ENCODE measurements at regions not wholly inside any gene's neighbourhood (a gene's known extent, or its start where the extent isn't known, plus 50 kb on each side); places are given as distances from the start of the nearest gene placed in this dataset.

DNA sequence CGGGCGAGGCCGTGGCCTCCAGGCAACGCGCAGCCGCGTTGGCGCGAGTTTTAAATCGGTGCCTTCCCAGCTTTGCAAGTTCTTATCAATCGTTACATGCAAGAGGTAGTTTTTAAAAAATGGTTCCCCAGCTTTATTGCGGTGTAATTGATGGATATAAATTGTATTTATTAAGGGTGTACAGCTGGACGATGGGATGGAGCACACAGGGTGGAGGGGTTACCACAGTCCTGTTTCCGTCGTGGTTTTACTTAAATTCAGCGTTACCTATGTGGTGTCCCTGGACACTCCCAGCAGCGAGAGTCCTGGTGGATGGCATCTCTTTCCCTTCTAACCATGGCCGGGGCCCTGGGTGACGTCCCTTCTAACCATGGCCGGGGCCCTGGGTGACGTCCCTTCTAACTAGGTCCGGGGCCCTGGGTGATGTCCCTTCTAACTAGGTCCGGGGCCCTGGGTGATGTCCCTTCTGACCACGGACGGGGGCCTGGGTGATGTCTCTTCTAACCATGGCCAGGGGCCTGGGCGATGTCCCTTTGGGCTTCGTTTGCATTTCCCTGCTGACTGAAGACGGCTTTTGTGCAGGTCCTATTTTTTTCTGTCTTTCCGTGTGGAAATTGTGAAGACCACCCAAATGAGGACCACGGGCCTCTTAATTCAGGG, 97.9 kb downstream of the TNFAIP2 start:
- Histone ChIP-seq H3K27me3 (ENCODE audit: control insufficient read depth, insufficient read depth, low read length, poor library complexity, severe bottlenecking) (peaks cover 39% of the 10 kb centered on the region), H3K9me3 (ENCODE audit: control insufficient read depth, low read length) (no peaks in the 10 kb centered on the region), H3K4me3 (ENCODE audit: insufficient read depth, low read depth, low read length) (peak overlapping the region; percentile 35), H3K4me1 (ENCODE audit: control insufficient read depth, insufficient read depth, low read length) (no peaks in the 10 kb centered on the region), H3K27ac (ENCODE audit: insufficient read depth, low read depth, low read length, poor library complexity, severe bottlenecking) (no peak overlapping the region), H3K36me3 (ENCODE audit: control insufficient read depth, insufficient read depth, low read length) (no peaks in the 10 kb centered on the region)
- 65 to 67% methylated on average over 30 of the region's 30 CpGs for WGBS, 2 experiments

DNA sequence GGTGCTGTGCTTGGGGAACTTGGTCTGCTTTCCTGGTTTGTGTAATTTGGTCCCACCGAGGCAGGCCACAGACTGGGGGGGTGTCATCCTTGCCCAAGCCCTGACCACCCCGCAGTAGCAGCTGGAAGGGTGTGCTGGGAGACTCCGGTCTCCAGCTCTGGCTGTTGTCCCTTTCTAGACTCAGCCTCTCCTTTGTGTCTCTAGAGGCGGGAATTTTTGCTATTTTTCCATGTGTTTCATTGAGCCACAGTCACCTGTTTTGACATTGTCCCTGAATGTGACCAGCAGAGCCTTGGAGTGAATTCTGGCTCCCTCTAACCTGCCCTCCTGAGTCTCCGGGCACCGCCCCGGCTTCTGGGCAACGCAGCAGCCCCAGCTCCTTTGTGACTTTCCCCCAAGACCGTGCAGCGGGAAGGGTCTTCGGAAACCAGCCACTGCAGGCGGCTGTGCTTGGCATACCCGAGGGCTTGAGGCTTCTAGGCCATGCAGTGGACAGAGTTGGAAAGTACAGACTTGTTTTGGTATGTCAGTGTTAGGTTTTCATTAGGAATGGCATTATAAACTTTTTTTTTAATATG, 98.6 kb downstream of the TNFAIP2 start:
- H3K27ac ChIP-seq (ENCODE audit: insufficient read depth, low read depth, low read length, poor library complexity, severe bottlenecking): no peak overlapping the region
- H3K36me3 ChIP-seq (ENCODE audit: control insufficient read depth, insufficient read depth, low read length): no peaks in the 10 kb centered on the region
- no peak overlapping the region for H3K4me3 ChIP-seq (ENCODE audit: insufficient read depth, low read depth, low read length)
- WGBS, 2 experiments: 92 to 94% methylated on average over 13 of the region's 13 CpGs
- H3K4me1 ChIP-seq (ENCODE audit: control insufficient read depth, insufficient read depth, low read length): no peaks in the 10 kb centered on the region
- no peaks in the 10 kb centered on the region for H3K9me3 ChIP-seq (ENCODE audit: control insufficient read depth, low read length)
- peaks cover 39% of the 10 kb centered on the region for H3K27me3 ChIP-seq (ENCODE audit: control insufficient read depth, insufficient read depth, low read length, poor library complexity, severe bottlenecking)

DNA sequence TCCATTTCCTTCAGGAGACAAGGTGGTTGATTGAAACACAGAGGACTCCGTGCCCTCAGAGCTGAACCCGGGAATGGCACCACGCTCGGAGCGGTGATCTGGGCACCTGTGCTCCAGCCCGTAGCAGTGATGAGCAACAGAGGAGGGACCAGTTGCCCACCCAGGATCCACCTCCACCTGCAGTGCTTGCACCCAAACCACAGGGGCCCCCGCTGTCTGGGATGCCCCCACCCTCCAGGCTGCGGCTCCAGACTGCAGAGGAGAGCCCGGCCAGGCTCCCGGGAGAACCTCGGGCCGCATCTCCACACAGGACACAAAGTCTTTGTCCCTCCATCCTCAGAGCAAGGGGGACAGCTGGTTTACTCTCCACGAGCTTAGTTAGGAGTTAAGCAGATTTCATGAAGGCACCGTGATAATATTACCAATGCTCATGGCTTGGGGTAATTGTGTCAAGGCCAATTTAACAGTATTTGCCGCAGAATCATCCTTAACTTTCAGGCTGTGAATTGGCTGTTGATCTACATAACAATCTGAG, 100.6 kb downstream of the TNFAIP2 start:
- peaks cover 38% of the 10 kb centered on the region for H3K27me3 ChIP-seq (ENCODE audit: control insufficient read depth, insufficient read depth, low read length, poor library complexity, severe bottlenecking)
- WGBS, 2 experiments: 92% methylated on average over 15 of the region's 15 CpGs

DNA sequence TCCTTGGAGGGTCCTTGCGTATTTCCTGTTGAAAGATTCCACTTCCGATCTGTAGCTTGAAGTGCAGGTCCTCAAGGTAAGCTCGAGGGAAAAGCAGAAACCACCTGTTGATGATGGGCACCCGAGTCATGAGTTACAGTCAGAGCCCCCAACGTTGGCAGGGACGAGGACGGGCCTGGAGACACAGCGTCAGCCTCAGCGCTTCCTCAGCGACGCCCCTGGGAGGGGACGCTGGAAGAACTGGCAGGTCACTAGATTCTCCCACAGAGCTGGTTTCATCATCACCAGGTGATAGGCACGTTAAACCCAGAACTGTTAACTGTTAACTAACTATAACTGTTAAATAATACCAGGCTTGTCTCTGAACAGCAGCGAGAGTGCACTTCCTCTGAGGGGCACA, 101.8 kb downstream of the TNFAIP2 start:
- Histone ChIP-seq H3K4me3 (ENCODE audit: insufficient read depth, low read depth, low read length) (no peak overlapping the region), H3K4me1 (ENCODE audit: control insufficient read depth, insufficient read depth, low read length) (no peaks in the 10 kb centered on the region), H3K27ac (ENCODE audit: insufficient read depth, low read depth, low read length, poor library complexity, severe bottlenecking) (no peak overlapping the region), H3K36me3 (ENCODE audit: control insufficient read depth, insufficient read depth, low read length) (no peaks in the 10 kb centered on the region), H3K9me3 (ENCODE audit: control insufficient read depth, low read length) (no peaks in the 10 kb centered on the region), H3K27me3 (ENCODE audit: control insufficient read depth, insufficient read depth, low read length, poor library complexity, severe bottlenecking) (peaks cover 26% of the 10 kb centered on the region)
- 89 to 90% methylated on average over 14 of the region's 14 CpGs for WGBS, 2 experiments

More for the DNA sequence above, 100.6 kb downstream of the TNFAIP2 start:
- Histone ChIP-seq H3K4me3 (ENCODE audit: insufficient read depth, low read depth, low read length) (no peak overlapping the region), H3K36me3 (ENCODE audit: control insufficient read depth, insufficient read depth, low read length) (no peaks in the 10 kb centered on the region), H3K4me1 (ENCODE audit: control insufficient read depth, insufficient read depth, low read length) (no peaks in the 10 kb centered on the region), H3K9me3 (ENCODE audit: control insufficient read depth, low read length) (no peaks in the 10 kb centered on the region), H3K27ac (ENCODE audit: insufficient read depth, low read depth, low read length, poor library complexity, severe bottlenecking) (no peak overlapping the region)

DNA sequence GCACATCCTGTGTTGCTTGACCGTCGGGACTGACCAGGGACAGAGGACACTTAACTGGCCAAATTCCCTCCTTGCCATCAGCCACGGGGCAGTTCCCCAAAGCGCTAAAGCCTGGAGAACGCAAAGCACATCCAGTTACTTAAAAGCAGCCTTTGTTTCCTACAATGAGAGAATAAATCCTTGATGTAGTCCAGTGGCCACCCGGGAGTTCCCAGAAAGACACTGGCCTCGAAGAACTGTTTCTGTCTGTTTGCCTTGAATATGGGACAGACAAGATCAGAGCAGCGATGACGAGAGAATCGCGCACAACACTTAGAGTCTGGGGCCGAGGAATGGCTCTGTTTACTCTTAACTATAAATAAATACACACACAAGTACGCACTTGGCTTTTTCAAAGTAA, 102.2 kb downstream of the TNFAIP2 start:
- Histone ChIP-seq H3K36me3 (ENCODE audit: control insufficient read depth, insufficient read depth, low read length) (no peaks in the 10 kb centered on the region), H3K27me3 (ENCODE audit: control insufficient read depth, insufficient read depth, low read length, poor library complexity, severe bottlenecking) (peaks cover 22% of the 10 kb centered on the region), H3K27ac (ENCODE audit: insufficient read depth, low read depth, low read length, poor library complexity, severe bottlenecking) (no peak overlapping the region), H3K4me3 (ENCODE audit: insufficient read depth, low read depth, low read length) (no peak overlapping the region), H3K4me1 (ENCODE audit: control insufficient read depth, insufficient read depth, low read length) (no peaks in the 10 kb centered on the region), H3K9me3 (ENCODE audit: control insufficient read depth, low read length) (no peaks in the 10 kb centered on the region)
- WGBS, 2 experiments: 89 to 91% methylated on average over 13 of the region's 13 CpGs

DNA sequence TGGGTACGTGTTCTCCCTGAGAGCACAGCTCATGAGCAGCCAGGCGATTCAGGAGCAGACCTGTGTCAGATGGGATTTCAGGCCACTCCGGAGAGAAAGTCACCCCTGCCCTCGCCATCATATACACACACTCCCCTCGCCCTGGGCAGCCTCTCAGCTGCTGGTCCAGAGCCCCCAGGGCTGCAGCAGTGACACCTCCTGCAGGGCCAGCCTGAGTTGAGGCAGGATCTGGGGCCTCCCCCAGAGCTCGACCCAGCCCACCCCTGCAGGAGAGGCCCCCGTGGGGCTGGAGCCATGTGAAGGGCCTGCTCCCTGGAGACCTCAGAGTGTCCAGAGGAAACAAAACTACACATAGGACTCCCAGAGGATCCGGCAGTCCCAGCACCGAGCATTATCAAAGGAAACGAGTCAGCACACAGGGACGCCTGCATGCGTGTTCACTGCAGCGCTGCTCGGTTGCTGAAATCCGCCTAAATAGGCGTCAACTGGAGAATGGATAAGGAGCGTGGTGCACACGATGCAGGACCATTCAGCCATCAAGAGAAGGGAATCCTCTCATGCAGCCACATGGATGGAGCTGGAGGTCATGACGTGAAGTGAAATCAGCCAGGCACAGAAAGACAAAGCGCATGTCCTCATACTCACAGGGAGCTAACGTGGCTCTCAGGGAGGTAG, 104.0 kb downstream of the TNFAIP2 start:
- Histone ChIP-seq H3K36me3 (ENCODE audit: control insufficient read depth, insufficient read depth, low read length) (no peaks in the 10 kb centered on the region), H3K27me3 (ENCODE audit: control insufficient read depth, insufficient read depth, low read length, poor library complexity, severe bottlenecking) (peaks cover 5% of the 10 kb centered on the region), H3K9me3 (ENCODE audit: control insufficient read depth, low read length) (no peaks in the 10 kb centered on the region), H3K4me3 (ENCODE audit: insufficient read depth, low read depth, low read length) (no peak overlapping the region), H3K27ac (ENCODE audit: insufficient read depth, low read depth, low read length, poor library complexity, severe bottlenecking) (no peak overlapping the region), H3K4me1 (ENCODE audit: control insufficient read depth, insufficient read depth, low read length) (no peaks in the 10 kb centered on the region)
- 83 to 85% methylated on average over 21 of the region's 21 CpGs for WGBS, 2 experiments

DNA sequence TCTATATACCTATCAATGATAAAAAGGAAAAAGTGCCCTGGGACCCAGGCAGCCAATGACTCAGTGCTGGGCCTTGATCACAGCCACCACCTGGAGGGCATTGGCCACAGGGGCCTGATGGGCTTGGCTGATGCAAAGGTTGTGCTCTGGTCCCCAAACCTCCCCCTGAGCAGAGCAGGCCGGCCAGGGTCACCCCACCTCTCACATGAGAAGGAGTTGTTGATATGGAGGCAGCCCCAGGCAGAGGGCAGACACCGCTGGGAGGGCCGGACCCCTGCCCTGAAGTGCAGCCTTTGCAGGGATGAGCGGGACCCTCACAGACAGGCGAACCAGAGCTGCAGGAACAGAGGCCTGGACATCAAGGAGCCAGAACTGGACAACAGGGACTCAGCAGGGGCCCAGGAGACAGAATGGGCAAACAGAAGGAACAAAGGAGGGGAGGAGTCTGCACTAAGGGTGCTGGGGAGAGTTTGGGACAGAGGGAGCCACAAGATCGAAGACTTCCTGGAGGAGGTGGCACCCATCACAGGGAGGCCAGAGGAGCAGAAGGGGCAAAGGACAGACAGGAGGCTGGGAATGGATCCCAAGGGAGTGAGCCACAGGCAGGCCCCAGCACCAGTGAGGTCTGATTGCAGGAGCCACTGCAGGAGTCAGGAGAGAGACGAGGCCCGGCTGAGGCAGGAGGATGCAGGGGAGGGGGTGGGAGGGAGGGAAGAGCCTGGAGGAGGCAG, 105.0 kb downstream of the TNFAIP2 start:
- H3K27ac ChIP-seq (ENCODE audit: insufficient read depth, low read depth, low read length, poor library complexity, severe bottlenecking): no peak overlapping the region
- no peaks in the 10 kb centered on the region for H3K36me3 ChIP-seq (ENCODE audit: control insufficient read depth, insufficient read depth, low read length)
- H3K4me1 ChIP-seq (ENCODE audit: control insufficient read depth, insufficient read depth, low read length): no peaks in the 10 kb centered on the region
- 81% methylated on average over 8 of the region's 8 CpGs for WGBS, 2 experiments
- H3K27me3 ChIP-seq (ENCODE audit: control insufficient read depth, insufficient read depth, low read length, poor library complexity, severe bottlenecking): peaks cover 4% of the 10 kb centered on the region
- no peaks in the 10 kb centered on the region for H3K9me3 ChIP-seq (ENCODE audit: control insufficient read depth, low read length)
- no peak overlapping the region for H3K4me3 ChIP-seq (ENCODE audit: insufficient read depth, low read depth, low read length)

DNA sequence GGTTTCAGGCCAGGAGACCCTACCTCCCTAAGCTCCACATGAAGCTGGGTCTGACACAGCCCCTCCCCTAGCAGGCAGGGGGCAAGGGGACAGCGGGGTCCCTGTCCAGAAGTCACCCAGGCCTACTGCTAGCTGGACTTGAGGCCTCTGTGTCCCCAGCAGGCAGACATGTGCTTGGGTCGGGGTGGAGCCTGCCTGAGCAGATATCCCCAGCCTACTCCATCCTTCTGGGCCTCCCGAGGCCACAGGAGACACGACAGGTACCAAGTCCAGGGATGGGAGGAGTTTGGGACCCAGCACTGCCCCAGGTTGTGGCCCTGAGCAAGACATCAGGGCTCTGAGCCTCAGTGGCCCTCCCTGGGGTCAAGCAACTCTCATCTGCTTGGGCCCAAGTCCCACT, 105.2 kb upstream of the EIF5 start:
- H3K36me3 ChIP-seq (ENCODE audit: control insufficient read depth, insufficient read depth, low read length): no peaks in the 10 kb centered on the region
- H3K27ac ChIP-seq (ENCODE audit: insufficient read depth, low read depth, low read length, poor library complexity, severe bottlenecking): no peak overlapping the region
- H3K27me3 ChIP-seq (ENCODE audit: control insufficient read depth, insufficient read depth, low read length, poor library complexity, severe bottlenecking): no peaks in the 10 kb centered on the region
- H3K4me3 ChIP-seq (ENCODE audit: insufficient read depth, low read depth, low read length): no peak overlapping the region
- 91 to 92% methylated on average over 4 of the region's 4 CpGs for WGBS, 2 experiments
- H3K4me1 ChIP-seq (ENCODE audit: control insufficient read depth, insufficient read depth, low read length): no peaks in the 10 kb centered on the region
- H3K9me3 ChIP-seq (ENCODE audit: control insufficient read depth, low read length): no peaks in the 10 kb centered on the region

DNA sequence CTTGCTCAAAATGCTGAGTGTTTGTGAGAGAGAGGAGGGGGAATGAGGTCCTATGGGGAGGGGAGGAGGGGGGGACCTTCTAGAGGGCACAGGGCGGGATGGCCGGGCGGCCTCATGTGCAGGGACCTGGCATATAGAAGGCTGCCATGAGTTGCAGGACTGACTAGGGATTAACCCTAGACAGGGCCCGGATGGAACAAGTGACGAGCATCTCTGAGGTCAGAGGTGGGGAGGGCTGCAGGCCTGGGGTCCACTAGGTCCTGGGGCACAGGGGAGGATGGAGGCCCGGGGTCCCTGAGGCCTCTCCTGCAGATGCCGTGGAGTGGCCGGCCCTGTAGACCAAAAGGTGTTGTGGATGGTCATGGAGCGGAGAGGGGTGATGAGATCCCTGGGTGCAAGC, 104.0 kb upstream of the EIF5 start:
- Histone ChIP-seq H3K9me3 (ENCODE audit: control insufficient read depth, low read length) (no peaks in the 10 kb centered on the region), H3K36me3 (ENCODE audit: control insufficient read depth, insufficient read depth, low read length) (no peaks in the 10 kb centered on the region), H3K27ac (ENCODE audit: insufficient read depth, low read depth, low read length, poor library complexity, severe bottlenecking) (no peak overlapping the region), H3K27me3 (ENCODE audit: control insufficient read depth, insufficient read depth, low read length, poor library complexity, severe bottlenecking) (no peaks in the 10 kb centered on the region), H3K4me3 (ENCODE audit: insufficient read depth, low read depth, low read length) (no peak overlapping the region), H3K4me1 (ENCODE audit: control insufficient read depth, insufficient read depth, low read length) (no peaks in the 10 kb centered on the region)
- WGBS, 2 experiments: 95 to 96% methylated on average over 9 of the region's 9 CpGs

Data from ectodermal cell (in vitro differentiated cells).